GM21390 (cell line): ENCODE measurements at regions not wholly inside any gene's neighbourhood (a gene's known extent, or its start where the extent isn't known, plus 50 kb on each side); places are given as distances from the start of the nearest gene placed in this dataset.
"Not testable (repeated sequence)": the region's sequence is repeated elsewhere in the genome, so short reads cannot be mapped to it uniquely, and the experiment has no call there.

Experiments used
- ATAC-seq: cut with Tn5 transposase; IDR thresholded peaks from one replicate; pipeline ENCODE4 v1.9.1; 2021; ENCODE audit not compliant: unreplicated experiment

DNA sequence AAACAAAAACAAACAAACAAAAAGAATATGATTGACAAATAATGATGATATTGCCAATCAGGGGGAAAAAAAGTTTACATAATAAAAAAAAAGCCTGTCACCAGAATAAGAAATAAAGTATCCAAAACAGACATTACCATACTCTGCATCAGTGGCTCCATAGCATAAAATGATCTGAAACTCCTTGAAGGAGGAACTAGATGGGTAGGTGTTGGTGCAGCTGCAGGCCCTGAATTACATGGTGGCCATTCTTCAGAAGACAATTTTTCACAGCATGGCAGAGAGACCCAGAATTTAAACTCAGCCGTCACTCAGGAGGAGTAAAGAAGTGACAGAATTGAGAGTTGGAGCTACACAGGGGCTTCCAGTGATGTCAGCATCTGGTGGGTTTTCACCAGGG lies 60.2 kb downstream of the GLUL start:
- ATAC-seq = no peak

DNA sequence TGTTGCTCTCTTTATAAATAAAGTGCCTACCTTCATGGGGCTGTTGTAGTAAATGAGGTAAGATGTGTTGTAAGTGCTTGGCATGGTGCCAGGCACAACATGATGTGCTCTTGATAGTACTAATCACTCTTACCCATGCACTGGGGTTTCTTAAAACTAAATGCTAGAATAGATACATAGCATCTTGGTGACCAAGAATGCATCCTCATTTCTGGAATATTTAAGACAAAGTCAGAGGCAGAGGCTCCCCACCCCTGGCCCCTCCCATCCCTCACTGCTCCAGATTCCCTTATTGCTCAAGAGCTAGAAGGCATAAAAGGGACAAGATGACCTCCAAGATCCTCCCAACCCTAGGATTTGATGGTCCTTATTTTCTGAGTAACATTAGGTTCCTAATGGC lies 61.3 kb downstream of the GLUL start:
- ATAC-seq = no peak

DNA sequence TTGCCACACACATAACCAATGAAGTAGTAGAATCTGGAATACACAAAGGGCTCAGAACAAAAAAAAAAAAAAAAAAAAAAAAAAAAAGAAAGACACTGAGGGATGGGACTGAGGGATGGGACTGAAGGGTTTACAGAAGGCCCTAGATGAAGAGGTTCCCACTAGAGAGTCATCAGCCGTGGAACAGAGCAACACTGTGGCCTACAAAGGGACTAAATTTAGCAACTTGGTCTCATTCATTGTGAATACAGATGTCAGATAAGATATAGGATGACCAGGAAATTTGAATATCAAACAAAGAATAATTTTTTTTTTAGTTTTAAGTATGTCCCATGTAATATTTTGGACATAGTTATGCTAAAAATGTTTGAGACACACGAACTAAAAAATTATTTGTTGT lies 62.1 kb downstream of the GLUL start:
- no peak for ATAC-seq

DNA sequence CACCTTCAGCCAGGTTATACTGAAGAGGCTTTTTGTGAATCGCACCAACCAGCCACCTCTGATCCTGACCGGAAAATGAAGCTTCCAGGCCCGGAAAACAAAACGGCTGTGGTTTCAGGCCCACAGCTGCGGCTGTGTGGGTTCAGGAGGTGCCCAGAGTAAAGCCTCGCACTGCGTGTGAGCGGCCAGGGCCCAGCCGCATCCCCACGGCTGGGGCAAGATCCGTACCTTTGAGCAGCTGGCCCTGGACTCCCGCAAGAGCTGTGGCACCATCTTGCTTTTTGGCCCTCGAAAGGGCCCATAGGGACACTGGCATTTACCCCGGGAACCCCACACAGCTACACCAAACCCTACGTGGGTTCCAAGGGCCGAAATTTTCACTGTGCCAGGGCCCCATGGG lies 63.0 kb downstream of the GLUL start:
- no peak for ATAC-seq

DNA sequence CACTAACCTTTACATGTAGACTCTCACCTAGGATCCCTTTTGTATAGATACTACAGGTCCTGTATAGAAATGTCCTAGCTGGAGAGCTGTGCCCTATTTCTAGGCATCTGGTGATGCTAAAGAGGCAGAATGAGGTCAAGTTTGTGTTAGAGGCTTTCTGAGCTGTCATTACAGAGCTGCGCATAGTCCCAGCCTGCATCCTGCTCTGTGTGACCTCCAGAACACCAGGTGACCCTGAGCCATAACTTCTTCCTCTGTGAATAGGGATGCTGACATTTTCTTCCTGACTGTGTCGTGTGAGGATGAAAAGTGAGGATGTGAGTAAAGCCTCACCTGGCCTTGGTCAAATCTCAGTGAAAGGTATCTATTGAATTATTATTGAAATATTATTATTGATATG lies 66.3 kb downstream of the GLUL start:
- no peak for ATAC-seq

DNA sequence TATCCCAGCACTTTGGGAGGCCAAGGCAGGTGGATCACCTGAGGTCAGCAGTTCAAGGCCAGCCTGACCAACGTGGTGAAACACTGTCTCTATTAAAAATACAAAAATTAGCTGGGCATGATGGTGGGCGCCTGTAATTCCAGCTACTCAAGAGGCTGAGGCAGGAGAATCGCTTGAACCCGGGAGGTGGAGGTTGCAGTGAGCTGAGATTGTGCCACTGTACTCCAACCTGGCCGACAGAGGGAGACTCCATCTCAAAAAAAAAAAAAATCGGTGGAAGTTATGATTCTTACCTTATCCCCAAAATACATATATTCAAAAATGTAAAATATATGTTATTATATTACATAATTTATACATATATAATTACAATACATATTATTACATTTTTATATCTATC lies 70.1 kb downstream of the GLUL start:
- ATAC-seq = not testable (repeated sequence)

DNA sequence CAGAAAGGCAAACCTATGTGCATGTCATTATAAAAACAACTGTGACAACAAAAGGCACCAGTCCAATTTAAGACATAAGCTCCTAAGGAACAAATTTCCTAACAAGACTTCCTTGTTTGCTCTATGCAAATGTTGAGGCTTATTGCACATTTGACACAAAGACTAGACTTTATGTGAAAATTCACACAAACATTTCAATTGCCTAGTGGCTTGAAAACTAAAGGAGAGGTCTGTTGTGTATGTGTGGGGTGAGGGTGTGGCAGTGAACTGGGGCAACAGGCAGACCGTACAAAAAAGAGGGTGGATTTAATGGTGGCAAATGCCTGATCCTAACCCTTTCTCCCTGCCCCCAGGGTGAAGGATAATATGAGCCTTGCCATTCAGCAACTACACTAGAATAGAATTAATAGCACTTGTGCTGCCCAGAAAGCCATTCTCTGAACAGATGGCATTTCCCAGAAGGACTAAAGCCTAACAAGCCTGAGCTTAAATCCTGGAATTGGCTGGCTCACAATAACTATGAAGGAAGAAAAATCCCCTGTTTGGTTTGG lies 73.9 kb downstream of the GLUL start:
- no peak for ATAC-seq

DNA sequence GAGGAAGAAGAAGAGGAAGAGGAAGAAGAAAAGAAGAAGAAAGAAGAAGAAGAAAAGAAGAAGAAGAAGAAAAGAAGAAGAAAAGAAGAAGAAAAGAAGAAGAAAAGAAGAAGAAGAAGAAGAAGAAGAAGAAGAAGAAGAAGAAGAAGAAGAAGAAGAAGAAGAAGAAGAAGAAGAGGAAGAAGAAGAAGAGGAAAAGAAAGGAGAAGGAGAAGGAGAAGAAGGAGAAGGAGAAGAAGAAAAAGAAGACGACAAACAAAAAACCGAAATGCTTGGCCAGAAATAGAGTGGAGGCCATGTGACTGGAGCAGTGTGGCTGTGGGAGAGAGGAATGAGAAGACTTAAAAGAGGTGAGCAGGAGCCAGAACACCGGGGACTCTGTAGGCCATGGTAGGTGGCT lies 75.1 kb downstream of the GLUL start:
- not testable (repeated sequence) for ATAC-seq

DNA sequence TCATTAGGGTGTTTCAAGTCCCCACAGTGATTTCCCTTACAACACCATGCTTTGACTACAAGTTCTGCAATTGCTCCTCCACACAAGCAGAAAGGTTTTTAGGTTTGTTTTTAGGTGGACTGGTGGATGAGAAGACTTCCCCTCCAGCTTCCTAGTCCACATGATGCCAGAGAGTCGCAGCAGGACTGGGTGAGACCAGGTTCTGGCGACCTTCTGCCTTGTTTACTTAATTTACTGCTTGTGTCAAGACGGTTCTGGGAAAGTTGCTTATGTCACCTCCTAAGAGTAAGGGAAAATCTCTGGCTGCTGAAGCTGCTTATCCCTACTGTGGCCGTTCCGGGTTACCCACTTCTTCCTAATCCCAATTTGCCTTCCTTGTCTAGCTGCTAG lies 76.4 kb downstream of the GLUL start:
- ATAC-seq = no peak

DNA sequence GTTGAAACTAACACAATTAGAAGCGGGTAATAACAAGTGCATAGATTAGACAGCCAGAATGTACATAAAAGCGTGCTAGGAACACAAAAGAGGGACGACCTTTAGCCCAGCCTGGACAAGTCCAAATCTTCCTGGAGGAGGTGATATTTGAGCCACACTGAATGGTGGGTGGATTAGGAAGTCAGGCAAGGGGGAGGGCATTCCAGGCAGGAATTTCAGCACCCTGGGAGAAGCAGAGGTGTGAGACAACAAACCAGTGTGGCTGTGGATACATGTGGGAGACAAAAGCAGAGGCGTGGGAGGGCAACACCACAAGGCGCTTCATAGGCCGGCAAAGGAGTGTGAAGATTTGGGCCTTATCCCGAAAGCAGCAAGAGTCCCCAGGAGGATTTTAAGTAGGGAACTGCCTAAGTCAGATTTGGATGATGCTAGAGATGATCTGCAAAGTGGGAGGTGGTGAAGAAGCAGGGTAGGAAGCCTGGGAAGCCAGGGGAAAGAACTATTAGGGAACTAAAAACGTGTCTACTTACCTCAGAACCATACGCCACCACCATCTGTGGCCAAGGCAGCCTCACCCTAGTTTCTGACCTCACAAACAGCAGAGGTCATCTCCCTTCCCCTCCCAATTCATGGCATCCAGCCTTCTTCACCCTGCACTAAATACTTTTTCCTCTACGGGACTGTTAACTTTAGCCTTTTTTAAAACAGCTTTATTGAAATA lies 81.8 kb downstream of the GLUL start:
- ATAC-seq = no peak

DNA sequence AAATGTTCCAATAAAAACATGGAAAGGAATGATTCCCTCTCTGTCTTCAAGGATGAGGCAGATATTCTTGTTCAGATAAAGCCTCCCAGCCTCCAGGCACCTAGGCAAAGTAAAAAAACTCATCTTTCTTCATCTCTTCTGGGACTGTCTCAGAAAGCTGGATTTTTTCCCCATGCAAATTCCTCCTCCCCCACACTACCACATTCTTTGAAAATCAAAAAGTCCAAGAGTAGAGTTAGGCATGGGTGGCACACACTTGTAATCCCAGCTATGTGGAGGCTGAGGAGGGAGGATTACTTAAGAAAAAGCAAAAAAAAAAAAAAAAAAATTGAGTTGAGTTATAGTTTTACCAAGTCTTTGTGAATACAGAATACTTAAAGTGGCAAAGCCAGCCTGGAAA lies 82.8 kb downstream of the GLUL start:
- no peak for ATAC-seq

DNA sequence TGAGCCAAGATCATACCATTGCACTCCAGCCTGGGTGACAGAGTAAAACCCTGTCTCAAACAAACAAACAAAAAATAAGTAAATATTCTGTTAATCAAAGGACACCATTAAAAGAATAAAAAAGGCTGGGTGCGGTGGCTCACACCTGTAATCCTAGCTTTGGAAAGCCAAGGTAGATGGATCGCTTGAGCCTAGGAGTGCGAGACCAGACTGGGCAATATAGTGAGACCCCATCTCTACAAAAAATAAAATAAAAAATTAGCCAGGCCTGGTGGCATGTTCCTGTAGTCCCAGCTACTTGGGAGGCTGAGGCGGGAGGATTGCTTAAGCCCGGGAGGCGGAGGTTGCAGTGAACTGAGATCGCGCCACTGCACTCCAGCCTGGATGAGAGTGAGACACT lies 84.1 kb downstream of the GLUL start:
- ATAC-seq = not testable (repeated sequence)

DNA sequence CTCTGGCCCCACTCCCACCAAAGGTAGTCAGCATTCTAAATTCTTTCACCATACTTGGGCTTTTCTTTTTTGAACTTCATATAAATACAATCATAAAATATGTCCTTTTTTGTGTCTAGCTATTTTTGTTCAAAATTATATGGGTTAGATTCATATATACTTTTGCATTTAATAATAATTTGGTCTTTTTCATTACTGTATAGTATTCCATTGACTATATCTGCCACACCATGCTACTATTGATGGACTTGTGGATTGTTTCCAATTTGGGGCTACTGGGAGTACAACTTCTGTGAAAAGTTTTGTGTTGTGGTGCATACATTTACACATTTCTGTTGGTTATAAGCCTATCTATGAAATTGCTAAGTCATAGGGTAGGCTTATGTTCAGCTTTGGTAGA lies 85.7 kb downstream of the GLUL start:
- no peak for ATAC-seq

DNA sequence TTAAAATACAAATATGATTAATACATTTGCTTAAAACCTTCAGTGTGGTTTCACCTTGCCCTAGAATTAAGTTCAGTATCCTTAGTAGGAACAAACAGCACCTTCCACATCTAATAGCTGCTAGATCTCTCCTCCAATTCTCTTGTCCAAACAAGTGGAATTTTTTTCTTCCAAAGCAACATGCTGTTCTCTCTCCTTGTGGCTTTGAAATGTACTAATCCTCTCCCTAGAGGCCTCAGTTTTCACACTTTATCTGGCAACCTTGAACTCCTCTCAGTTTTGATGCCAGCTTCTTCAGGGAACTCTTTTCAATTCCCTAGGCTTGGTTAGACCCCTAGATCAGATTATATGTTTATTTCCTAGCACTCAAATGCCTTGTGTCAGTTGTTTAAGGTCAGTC lies 87.0 kb downstream of the GLUL start:
- ATAC-seq = no peak

DNA sequence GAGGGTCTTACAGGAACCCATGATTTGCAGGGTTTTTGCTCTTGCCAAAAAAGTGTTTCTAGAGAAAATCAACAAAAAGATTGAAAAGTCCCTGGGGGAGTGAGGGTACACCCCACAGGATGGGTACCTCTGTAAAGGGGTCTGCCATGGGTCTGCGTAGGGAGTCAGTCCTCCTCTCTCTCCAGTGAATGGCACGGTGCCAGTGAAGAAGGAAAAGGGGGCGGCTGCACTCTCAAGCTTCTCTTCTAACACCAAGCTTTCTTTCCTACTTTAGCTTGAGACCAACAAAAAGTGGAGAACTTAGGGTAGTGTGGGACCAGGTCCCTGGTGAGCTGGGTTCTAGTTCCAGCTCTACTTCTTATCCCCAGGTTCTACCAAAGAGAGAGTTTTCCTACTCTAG lies 87.4 kb downstream of the GLUL start:
- no peak for ATAC-seq

DNA sequence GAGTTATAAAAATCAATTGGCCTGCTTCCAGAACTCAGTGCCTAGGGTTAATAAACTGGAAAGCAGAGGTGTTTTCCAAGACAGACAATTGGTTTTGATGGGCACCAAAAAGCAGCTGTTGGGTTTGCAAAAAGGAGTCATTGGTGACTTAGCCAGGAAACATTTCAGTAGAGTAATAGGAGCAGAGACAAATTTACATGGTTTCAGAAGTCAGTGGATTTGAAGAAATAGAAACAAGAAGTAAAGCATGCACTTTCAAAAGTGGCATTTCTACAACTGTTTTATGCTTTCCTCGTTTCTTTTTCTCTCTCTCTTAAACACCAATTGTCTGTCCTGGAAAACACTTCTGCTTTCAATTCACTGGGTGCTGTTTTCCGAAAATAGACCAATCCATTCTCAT lies 87.8 kb downstream of the GLUL start:
- peak; percentile 90 for ATAC-seq

DNA sequence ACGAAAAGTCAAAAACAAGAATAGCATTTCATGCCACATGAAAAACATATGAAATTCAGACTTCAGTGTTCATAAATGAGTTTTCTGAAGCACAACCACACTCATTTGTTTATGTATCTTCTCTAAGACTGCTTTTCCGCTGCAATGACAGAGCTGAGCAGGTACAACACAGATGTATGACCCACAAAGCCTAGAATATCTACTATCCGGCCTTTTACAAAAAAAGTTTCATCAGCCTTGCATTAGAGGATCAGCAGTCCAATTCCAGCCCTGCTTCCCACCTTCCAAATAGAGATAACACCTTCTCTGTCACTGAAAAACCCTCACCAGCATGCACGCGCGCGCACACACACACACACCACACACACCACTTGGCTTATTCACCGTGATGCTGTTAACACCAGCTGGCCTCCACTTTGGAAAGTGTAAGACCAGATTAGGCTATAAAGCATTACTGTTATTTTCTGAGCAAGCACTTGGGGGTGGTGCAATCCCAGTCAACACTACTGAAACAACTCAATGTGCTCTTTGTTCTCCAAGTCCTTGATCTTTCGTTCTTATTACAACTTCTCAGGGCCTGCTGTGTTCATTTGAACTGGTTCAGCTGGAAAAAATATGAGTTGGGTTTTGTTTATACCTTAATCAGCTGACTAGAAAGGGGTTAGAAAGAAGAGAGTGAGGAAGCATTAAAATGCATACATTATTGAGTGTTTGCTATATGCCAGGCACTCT lies 90.0 kb downstream of the GLUL start:
- no peak for ATAC-seq

DNA sequence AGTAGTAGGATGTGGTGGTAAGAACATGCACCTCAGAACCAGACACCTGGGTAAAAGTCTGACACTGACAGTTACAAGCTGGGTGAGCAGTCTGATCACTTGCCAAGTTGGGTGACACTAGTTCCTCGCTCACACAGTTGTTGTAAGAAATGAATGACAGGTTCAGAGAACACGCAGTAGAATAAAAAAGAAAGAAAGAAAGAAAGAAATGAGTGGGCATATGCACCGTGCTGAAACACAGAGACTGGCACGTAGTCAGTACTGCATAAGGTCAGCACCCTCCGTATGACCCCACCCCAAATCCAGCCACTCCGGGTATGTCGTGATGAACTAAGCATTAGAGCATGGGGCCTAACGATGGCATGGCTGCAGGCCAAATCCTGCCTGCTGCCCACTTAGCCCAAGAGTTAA lies 90.6 kb downstream of the GLUL start:
- no peak for ATAC-seq

DNA sequence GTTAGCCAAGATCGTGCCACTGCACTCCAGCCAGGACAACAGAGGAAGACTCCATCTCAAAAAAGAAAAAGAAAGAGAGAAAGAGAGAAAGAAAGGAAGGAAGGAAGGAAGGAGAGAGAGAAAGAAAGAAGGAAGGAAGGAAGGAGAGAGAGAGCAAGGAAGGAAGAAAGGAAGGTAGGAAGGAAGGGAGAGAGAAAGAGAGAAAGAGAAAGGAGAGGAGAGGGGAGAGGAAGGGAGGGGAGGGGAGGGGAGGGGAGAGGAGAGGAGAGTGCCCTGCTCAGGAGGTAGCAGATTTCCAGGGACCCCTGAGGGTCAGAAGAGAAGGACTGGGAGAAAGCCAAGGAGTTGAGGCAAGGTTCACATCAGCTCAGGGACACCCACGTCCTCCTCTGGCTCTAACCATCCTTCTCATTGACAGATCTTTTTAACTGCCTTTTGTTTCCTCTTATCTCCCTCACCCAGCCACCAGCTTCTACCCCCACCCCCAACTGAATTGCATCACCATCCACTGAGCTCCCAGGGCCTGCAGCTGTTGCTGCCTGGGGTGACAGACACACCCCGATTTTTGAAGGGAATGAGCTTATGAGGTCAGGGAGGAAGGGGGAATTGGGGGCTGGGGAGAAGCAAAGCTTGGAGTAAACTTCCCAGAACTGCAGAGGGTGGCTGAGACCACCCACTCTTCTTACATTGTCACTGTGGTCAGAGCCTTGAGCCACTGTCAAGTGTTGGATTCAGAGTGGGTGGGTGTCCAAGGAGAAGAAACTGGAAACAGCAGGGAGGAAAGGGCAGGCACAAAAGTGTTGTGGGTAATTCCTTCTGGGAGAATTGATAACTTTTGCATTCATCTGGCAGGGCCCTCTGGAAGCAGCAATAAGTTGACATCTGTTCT lies 91.6 kb downstream of the GLUL start:
- no peak for ATAC-seq

DNA sequence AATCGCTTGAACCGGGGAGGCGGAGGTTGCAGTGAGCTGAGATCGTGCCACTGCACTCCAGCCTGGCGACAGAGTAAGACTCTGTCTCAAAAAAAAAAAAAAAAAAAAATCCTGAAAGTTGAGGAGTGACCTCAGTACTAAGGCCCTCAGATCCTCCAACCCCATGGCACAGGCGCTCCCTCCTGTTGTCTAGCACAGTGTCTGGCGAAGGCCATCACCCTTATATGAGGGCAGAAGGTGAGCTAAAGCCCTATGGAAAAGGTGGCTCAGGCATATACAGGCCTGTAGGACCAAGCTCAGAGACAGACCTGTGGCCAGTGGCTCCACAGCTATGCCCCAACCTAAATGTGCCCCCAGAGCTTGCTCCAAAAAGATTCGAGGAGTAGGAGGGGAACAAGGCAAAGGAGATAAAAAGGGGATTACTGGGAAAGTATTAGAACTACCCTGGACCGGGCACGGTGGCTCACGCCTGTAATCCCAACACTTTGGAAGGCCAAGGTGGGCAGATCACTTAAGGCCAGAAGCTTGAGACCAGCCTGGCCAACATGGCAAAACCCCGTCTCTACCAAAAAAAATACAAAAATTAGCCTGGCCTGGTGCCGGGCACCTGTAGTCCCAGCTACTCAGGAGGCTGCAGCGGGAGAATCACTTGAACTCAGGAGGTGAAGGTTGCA lies 92.4 kb downstream of the GLUL start:
- not testable (repeated sequence) for ATAC-seq

DNA sequence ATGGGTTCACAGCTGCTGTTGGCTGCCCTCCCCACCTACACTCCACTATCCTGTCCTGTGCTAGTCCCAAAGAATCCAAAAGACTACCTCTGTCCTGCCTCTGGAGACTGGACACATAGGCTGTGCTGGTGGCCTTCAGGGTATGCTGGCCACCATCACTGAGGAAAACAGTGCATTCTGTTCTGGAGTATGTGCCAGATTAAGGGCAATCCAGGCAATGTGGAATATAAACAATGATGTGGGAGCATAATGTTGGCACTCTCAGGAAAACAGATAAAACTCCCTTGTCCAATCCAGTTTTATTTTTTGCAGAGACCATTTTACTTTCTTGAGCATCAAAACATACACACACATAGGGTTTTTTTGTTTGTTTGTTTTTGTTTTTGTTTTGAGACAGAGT lies 94.3 kb downstream of the GLUL start:
- no peak for ATAC-seq
